Activated CD4-positive, alpha-beta T cell treated with anti-CD3 and anti-CD28 coated beads for 36 hours (primary cell): ENCODE measurements at regions not wholly inside any gene's neighbourhood (a gene's known extent, or its start where the extent isn't known, plus 50 kb on each side); places are given as distances from the start of the nearest gene placed in this dataset.
"Not testable (repeated sequence)": the region's sequence is repeated elsewhere in the genome, so short reads cannot be mapped to it uniquely, and the experiment has no call there.

Experiments used
- ATAC-seq: fragments of 200-7000 bp; cut with Tn5 transposase; one replicate; pipeline ENCODE4 v1.10.0; 2021; ENCODE audit warnings: mild to moderate bottlenecking, moderate library complexity
- CTCF ChIA-PET: fragments of 350-600 bp; sonication (Branson Sonifier 250); formaldehyde crosslinking; loops from one replicate; lab custom pipeline; 2021; ENCODE audit warnings: antibody characterized with exemption; lab: Charles Lee
- POLR2A ChIA-PET: fragments of 350-600 bp; sonication (Branson Sonifier 250); formaldehyde crosslinking; loops from one replicate; lab custom pipeline; 2021; ENCODE audit warnings: antibody characterized with exemption, inconsistent platforms; lab: Charles Lee
- DNase-seq: peaks from one replicate; pipeline ENCODE4 v3.0.0-alpha.2; 2020
- H3K27ac Mint-ChIP-seq: one replicate; pipeline ENCODE4 v1.8.0; 2021; ENCODE audit warnings: mixed read lengths
- H3K27me3 Mint-ChIP-seq: one replicate; pipeline ENCODE4 v1.8.0; 2021; ENCODE audit warnings: mixed read lengths
- H3K36me3 Mint-ChIP-seq: one replicate; pipeline ENCODE4 v1.8.0; 2021; ENCODE audit warnings: low read depth, mixed read lengths
- H3K4me1 Mint-ChIP-seq: one replicate; pipeline ENCODE4 v1.8.0; 2021; ENCODE audit warnings: mixed read lengths
- H3K4me3 Mint-ChIP-seq: one replicate; pipeline ENCODE4 v1.8.0; 2021; ENCODE audit warnings: mild to moderate bottlenecking, moderate library complexity, mixed read lengths
- H3K9me3 Mint-ChIP-seq: one replicate; pipeline ENCODE4 v1.8.0; 2021; ENCODE audit warnings: low read depth, mixed read lengths
- intact Hi-C, 2 experiments: fragments of 100-400 bp; cut with DNase I in 1 of 2; cut with micrococcal nuclease in 1 of 2; formaldehyde crosslinking; loops; one replicate each; pipeline versions ENCODE4 v1.14.2 to v1.15.1; 2022 to 2024; cut with DNase I, micrococcal nuclease

DNA sequence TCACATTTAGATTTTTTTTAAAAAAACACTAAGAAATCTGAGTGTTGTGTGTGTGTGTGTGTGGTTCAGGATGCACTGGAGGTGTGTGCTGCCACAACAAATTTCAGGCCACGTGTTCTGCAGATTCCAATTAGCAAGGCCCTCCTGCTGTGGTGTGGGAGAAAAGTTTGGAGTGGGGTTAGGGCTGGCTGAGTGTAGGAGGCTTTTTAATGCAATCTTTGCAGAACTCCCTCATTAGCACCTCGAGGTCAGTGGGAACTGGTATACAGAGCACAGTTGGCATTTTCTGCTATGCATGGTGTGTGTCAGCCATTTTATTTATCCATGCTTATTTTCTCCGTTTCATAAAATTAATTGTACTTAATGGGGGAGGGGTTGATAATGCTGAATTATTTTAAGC is 187.6 kb downstream of the SOX4 start:
- intact Hi-C loops: no loop called here
- H3K4me1 Mint-ChIP-seq: no peaks in the 10 kb centered on the region
- CTCF ChIA-PET: no interaction called here
- DNase-seq (no peak), ATAC-seq (no peak)
- H3K4me3 Mint-ChIP-seq: no peak overlapping the region
- POLR2A ChIA-PET: no interaction called here
- no peaks in the 10 kb centered on the region for H3K9me3 Mint-ChIP-seq
- H3K27me3 Mint-ChIP-seq: no peaks in the 10 kb centered on the region
- no peak overlapping the region for H3K27ac Mint-ChIP-seq
- no peaks in the 10 kb centered on the region for H3K36me3 Mint-ChIP-seq

DNA sequence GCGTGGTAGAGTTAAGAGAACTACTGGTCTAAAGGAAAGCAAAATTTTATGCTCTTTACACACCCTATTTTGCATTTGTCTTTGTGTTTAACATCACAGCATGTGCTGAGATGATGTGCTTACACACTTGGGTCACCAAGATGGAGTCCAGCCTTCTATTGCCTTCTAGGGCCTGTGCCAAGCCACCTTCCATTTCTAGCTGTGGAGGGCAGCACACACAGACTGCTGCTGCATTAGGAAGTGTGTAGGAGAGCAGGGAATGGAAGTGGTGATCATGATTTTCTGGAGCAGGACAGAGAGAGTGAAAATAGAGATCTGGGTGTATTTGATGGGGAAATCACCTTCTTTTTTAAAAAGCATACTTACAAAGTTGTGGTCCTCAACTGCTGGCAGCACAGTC is 191.6 kb downstream of the SOX4 start:
- intact Hi-C loops: no loop called here
- Mint-ChIP-seq H3K36me3 (no peaks in the 10 kb centered on the region), H3K4me3 (no peak overlapping the region), H3K9me3 (no peaks in the 10 kb centered on the region), H3K4me1 (peaks cover 2% of the 10 kb centered on the region), H3K27ac (no peak overlapping the region), H3K27me3 (no peaks in the 10 kb centered on the region)
- DNase-seq (no peak), ATAC-seq (no peak)
- POLR2A ChIA-PET: no interaction called here
- CTCF ChIA-PET: interaction anchor here (0.9 kb wide), 1 partner anchor 314 kb away, joined by 3 read pairs; no protein-coding TSS in a partner anchor

DNA sequence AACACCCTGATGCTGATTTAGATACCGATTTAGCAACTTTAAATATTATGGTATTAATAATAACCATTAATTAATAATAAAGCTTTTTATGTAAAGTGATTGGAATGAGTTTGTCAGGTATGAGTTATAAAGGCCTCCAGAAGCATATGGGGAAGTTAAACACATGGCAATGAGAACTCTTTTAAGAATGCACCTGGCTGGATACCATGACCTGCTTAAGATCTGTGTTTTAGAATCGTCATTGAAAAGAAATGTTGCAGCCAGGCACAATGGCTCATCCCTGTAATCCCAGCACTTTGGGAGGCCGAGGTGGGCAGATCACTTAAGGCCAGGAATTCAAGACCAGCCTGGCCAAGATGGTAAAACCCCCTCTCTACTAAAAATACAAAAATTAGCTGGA is 197.5 kb downstream of the SOX4 start:
- intact Hi-C loops: no loop called here
- Mint-ChIP-seq H3K4me3 (no peak overlapping the region), H3K27ac (no peak overlapping the region), H3K36me3 (no peaks in the 10 kb centered on the region), H3K9me3 (no peaks in the 10 kb centered on the region), H3K4me1 (peaks cover 2% of the 10 kb centered on the region), H3K27me3 (no peaks in the 10 kb centered on the region)
- no peak for ATAC-seq
- CTCF ChIA-PET: interaction anchor here (0.7 kb wide), 1 partner anchor 1629 kb away, joined by 3 read pairs; no protein-coding TSS in a partner anchor
- POLR2A ChIA-PET: no interaction called here
- DNase-seq: no peak

DNA sequence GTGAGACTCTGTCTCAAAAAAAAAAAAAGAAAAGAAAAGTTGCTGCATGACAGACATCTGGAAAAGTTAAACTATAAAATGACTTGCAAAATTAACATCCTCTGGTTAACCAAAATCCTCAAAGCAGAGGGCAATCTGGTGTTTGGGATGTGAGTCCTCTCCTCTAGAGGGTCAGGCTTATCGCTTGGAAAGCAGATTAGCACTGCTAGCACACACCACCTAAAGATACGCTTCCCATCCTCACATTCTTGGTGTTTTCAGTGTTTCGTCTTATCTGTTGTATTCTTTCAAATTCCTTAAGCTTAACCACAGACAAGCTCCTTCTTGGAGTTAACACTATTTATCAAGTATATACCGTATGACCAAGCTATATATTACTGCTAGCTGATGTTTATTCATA is 198.0 kb downstream of the SOX4 start:
- intact Hi-C loops: no loop called here
- Mint-ChIP-seq H3K27me3 (no peaks in the 10 kb centered on the region), H3K4me3 (no peak overlapping the region), H3K36me3 (no peaks in the 10 kb centered on the region), H3K4me1 (peaks cover 2% of the 10 kb centered on the region), H3K27ac (no peak overlapping the region), H3K9me3 (no peaks in the 10 kb centered on the region)
- POLR2A ChIA-PET: no interaction called here
- CTCF ChIA-PET: interaction anchor here (0.7 kb wide), 1 partner anchor 1629 kb away, joined by 3 read pairs; no protein-coding TSS in a partner anchor
- no peak for ATAC-seq
- no peak for DNase-seq

DNA sequence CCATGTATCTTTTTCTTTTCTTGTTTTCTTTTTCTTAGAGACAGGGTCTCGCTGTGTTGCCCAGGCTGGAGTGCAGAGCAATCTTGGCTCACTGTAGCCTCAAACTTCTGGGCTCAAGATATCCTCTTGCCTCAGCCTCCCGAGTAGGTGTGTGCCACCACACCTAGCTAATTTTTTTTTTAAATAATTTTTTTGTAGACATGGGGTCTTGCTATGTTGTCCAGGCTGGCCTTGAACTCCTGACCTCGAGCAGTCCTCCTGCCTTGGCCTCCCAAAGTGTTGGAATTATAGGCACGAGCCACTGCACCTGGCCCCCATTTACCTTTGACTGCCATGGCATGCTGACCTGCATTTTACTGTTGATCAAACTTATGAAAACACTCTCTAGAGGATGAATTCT is 198.6 kb downstream of the SOX4 start:
- no peaks in the 10 kb centered on the region for H3K27me3 Mint-ChIP-seq

DNA sequence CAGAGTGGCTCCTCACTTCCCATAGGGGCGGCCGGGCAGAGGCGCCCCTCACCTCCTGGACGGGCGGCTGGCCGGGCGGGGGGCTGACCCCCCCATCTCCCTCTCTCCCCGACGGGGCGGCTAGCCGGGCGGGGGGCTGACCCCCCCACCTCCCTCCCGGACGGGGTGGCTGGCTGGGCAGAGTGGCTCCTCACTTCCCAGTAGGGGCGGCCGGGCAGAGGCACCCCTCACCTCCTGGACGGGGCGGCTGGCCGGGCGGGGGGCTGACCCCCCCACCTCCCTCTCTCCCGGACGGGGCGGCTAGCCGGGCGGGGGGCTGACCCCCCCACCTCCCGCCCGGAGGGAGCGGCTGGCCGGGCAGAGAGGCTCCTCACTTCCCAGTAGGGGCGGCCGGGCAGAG is 203.4 kb downstream of the SOX4 start:
- POLR2A ChIA-PET, intact Hi-C loops, CTCF ChIA-PET, DNase-seq, H3K27ac Mint-ChIP-seq, H3K27me3 Mint-ChIP-seq, H3K36me3 Mint-ChIP-seq, ATAC-seq, H3K4me1 Mint-ChIP-seq, H3K4me3 Mint-ChIP-seq, H3K9me3 Mint-ChIP-seq: not testable (repeated sequence)

More for the DNA sequence above, 198.6 kb downstream of the SOX4 start:
- Mint-ChIP-seq H3K9me3 (no peaks in the 10 kb centered on the region), H3K36me3 (no peaks in the 10 kb centered on the region), H3K4me3 (no peak overlapping the region), H3K4me1 (peaks cover 2% of the 10 kb centered on the region), H3K27ac (no peak overlapping the region)
- POLR2A ChIA-PET: no interaction called here
- CTCF ChIA-PET: no interaction called here
- intact Hi-C loops: no loop called here
- ATAC-seq: no peak
- no peak for DNase-seq

DNA sequence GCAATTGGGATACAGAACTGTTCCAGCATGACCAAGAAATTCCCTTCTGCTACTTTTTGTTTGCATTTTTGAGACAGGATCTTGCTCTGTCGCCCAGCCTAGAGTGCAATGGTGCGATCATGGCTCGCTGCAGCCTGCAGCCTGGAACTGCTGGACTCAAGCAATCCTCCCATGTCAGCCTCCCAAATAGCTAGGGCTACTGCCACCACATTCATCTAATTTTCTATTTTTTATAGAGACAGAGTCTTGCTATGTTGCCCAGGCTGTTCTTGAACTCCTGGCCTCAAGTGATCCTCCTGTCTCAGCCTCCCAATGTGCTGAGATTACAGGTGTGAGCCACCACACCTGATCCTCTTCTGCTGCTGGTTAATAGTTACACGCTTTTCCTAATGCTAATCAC is 204.9 kb downstream of the SOX4 start:
- no peaks in the 10 kb centered on the region for H3K36me3 Mint-ChIP-seq
- H3K27ac Mint-ChIP-seq: no peak overlapping the region
- no peaks in the 10 kb centered on the region for H3K9me3 Mint-ChIP-seq
- H3K27me3 Mint-ChIP-seq: no peaks in the 10 kb centered on the region
- no peak for DNase-seq
- ATAC-seq: no peak
- intact Hi-C loops: no loop called here
- ChIA-PET CTCF (no interaction called here), POLR2A (no interaction called here)
- H3K4me1 Mint-ChIP-seq: no peaks in the 10 kb centered on the region
- H3K4me3 Mint-ChIP-seq: no peak overlapping the region

DNA sequence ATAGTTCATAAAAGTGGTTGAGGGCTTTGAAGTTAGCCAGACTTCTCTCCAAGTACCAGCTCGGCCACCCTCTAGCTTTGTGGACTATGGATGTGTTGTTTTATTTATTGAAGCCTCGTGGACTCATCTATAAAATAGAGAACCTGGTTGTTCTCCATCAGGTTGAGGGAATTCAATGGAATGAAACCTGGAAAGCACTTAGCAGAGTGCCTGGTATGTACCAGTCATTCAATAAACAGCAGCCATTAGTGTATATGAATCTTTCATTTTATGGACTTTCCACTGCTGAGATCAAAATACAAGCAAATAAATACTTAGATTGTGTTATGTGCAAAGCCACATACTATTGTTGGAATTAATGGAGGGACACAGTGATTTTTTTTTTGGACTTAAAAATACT is 206.8 kb downstream of the SOX4 start:
- Mint-ChIP-seq H3K27ac (no peak overlapping the region), H3K4me1 (no peaks in the 10 kb centered on the region), H3K27me3 (no peaks in the 10 kb centered on the region), H3K36me3 (no peaks in the 10 kb centered on the region), H3K4me3 (no peak overlapping the region), H3K9me3 (no peaks in the 10 kb centered on the region)
- DNase-seq: no peak
- no peak for ATAC-seq
- ChIA-PET CTCF (no interaction called here), POLR2A (no interaction called here)
- intact Hi-C loops: no loop called here

DNA sequence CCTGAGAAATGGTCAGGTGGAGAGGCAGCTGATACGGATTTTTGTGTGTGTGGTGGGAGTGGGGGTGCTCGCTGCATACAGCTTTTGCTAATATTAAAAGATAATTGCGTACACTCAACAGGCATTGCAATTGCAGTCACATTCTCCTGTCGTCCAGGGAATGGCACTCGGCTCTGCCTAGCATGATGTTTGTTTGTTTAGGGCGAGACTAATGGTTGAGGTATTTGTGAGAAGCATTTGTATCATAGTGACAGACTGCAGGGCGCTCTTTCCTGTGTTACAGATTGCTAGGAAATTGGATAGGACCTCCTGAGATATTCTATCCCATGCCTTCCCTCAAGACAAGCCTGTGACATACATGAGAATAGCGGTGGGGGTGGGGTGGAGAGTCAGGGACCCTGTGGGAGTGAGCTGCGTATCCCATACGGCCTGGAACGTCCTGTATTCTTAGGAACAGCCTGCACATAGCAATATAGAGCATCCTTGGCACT is 207.4 kb downstream of the SOX4 start:
- intact Hi-C loops: no loop called here
- CTCF ChIA-PET: no interaction called here
- Mint-ChIP-seq H3K27me3 (no peaks in the 10 kb centered on the region), H3K27ac (no peak overlapping the region), H3K36me3 (no peaks in the 10 kb centered on the region), H3K9me3 (no peaks in the 10 kb centered on the region), H3K4me1 (no peaks in the 10 kb centered on the region), H3K4me3 (no peak overlapping the region)
- POLR2A ChIA-PET: no interaction called here
- ATAC-seq (no peak), DNase-seq (no peak)

DNA sequence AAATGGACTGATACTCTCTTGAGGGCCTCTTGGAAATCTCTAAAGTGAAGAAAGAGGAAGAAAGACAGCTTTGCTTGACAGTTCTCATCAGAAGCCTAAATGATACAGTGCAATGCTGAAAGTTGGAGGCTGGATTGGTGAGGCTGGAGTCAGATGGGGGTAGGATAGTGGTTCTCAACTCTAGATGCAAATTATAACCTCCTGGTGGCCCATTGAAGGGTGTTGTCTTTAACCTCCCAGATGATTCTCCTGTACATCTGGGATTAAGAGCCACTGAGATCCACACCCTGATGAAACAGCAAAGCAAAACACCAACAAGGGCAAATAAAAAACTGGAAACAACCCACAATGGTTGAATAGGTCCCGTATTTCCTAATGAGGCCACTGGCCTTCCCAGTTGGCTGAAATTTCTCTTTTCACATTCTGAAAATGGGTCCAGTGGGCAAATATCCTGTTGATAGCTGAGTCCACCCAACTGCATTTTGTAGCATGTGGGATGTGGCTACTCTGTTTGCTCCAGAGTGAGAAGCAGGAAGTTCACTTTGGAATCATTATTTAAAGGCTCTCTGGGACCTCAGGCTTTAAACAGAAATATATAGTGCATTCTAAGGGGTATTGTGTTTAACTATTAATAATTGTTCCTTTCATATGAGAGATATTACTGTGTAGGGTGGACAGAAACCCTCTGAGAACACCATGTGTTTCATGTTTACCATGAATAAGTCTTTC is 208.1 kb downstream of the SOX4 start:
- POLR2A ChIA-PET: no interaction called here
- H3K4me3 Mint-ChIP-seq: no peak overlapping the region
- intact Hi-C loops: no loop called here

DNA sequence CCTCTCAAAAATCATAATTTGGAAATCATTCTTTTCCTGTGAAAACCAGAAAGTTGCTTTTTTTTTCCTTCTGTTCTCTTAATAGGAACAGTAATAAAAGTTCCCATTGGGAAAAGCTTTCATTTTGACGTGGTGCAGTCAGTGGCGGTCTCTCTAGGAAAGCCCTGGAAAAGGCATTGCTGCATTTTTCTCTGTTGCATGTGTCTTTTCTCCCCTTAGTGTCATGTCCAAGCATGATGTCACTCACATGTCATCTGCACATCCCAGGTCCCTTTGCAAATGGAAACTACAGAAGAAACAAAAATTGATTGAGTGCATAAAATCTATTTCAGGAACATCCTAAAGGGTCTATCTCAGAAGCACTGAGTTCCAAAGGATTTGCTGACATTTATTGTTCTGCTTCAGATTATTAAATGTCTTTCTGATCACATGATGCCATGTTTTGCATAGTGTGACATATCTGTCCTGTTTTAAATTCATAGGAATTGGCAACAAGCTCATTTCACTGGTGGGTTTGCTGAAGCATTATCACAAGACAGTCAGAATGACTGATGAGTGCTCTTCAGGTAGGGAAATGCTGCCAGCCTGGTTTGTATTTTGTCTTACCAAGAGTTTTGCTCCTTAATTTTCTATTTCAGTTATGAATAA is 208.7 kb downstream of the SOX4 start:
- Mint-ChIP-seq H3K36me3 (no peaks in the 10 kb centered on the region), H3K4me3 (no peak overlapping the region), H3K27me3 (no peaks in the 10 kb centered on the region), H3K4me1 (no peaks in the 10 kb centered on the region), H3K27ac (no peak overlapping the region), H3K9me3 (no peaks in the 10 kb centered on the region)
- ATAC-seq: no peak
- ChIA-PET POLR2A (no interaction called here), CTCF (interaction anchor here (0.6 kb wide), 1 partner anchor 830 kb away, joined by 3 read pairs; no protein-coding TSS in a partner anchor)
- no peak for DNase-seq
- intact Hi-C loops: no loop called here

More for the DNA sequence above, 208.1 kb downstream of the SOX4 start:
- Mint-ChIP-seq H3K36me3 (no peaks in the 10 kb centered on the region), H3K27me3 (no peaks in the 10 kb centered on the region), H3K9me3 (no peaks in the 10 kb centered on the region), H3K4me1 (no peaks in the 10 kb centered on the region), H3K27ac (no peak overlapping the region)
- DNase-seq: no peak
- ATAC-seq: no peak
- CTCF ChIA-PET: no interaction called here
